H1 (cell line): ENCODE measurements at regions not wholly inside any gene's neighbourhood (a gene's known extent, or its start where the extent isn't known, plus 50 kb on each side); places are given as distances from the start of the nearest gene placed in this dataset.

Experiments
- BRCA1 ChIP-seq: IDR thresholded peaks from 2 replicates; pipeline ENCODE4 v1.6.1; 2012; ENCODE audit warnings: low read depth, low read length, improper control_type of control experiment
- CTCF ChIP-seq, 3 experiments: IDR thresholded peaks; 1 replicate in 2 of 3; 2 replicates in 1 of 3; pipeline versions ENCODE4 v1.5.1 to v1.6.1; 2011; ENCODE audit warnings: low read length in 3 of 3, mild to moderate bottlenecking in 3 of 3, inconsistent platforms in 2 of 3, low read depth in 1 of 3, moderate library complexity in 1 of 3; ENCODE audit not compliant: insufficient read depth in 1 of 3; ENCODE audit errors: control extremely low read depth in 1 of 3
- POLR2A ChIP-seq, 2 experiments: IDR thresholded peaks; 1 replicate in 1 of 2; 2 replicates in 1 of 2; pipeline ENCODE4 v1.6.1; 2011; ENCODE audit warnings: low read depth in 2 of 2, low read length in 2 of 2, mild to moderate bottlenecking in 2 of 2; ENCODE audit errors: control extremely low read depth in 1 of 2

- TF ChIP-seq CTCF (IDR thresholded peaks at IDR 0.05; ENCODE audit: control extremely low read depth in 1 of 3, insufficient read depth in 1 of 3, low read depth in 1 of 3, low read length in 3 of 3) (no peak), POLR2A (IDR thresholded peaks at IDR 0.05; ENCODE audit: control extremely low read depth in 1 of 2, low read depth in 2 of 2, low read length in 2 of 2) (no peak), BRCA1 (no peak)
Measured at GRCh38 chr9:135174981-135175380, 87.5 kb downstream of the OLFM1 start.
